A172 (cell line): ENCODE measurements at regions not wholly inside any gene's neighbourhood (a gene's known extent, or its start where the extent isn't known, plus 50 kb on each side); places are given as distances from the start of the nearest gene placed in this dataset.

Experiments used
- DNase-seq: peaks from one replicate; pipeline ENCODE4 v3.0.0-alpha.2; 2015; ENCODE audit warnings: low spot score

DNA sequence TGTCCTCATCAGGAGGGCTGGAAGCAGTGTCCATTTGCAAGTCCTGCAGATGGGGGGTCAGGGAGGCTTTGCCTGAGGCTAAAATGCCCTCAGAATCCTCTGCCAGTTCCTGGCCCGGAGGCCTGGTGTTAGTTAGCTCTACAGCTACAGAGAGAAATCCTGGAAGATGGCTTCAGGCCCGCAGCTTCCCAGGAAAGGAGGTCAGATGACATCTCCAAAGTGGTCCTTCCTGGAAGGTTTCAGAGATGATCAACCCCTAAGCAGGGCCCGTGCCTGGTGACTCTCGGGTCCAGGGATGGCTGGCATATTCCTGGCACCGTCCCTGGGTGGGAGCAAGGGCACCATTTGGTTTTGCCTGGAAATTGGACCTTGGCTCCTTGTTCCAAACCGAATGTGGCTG, 959.1 kb downstream of the BRD1 start:
- DNase-seq, result no peak

DNA sequence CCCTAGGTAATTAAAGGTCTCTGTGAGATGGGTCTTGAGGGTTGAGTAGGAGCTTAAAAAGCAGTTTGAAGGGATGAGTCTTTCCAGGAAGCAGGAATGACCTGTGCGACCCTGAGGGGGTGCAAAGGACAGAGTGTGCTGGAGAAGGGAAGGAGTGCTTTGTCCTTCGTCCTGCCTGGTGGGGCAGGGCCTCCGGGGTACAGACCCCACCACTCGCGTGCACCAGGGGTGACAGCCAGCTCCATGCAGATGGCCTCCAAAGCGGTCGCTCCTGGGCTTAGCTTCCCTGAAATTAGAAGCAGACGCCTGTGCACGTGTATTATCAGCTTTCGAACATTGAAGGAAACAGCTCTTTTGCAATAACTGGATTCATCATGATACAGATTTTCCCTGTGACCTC, 959.8 kb downstream of the BRD1 start:
- DNase-seq, result no peak

DNA sequence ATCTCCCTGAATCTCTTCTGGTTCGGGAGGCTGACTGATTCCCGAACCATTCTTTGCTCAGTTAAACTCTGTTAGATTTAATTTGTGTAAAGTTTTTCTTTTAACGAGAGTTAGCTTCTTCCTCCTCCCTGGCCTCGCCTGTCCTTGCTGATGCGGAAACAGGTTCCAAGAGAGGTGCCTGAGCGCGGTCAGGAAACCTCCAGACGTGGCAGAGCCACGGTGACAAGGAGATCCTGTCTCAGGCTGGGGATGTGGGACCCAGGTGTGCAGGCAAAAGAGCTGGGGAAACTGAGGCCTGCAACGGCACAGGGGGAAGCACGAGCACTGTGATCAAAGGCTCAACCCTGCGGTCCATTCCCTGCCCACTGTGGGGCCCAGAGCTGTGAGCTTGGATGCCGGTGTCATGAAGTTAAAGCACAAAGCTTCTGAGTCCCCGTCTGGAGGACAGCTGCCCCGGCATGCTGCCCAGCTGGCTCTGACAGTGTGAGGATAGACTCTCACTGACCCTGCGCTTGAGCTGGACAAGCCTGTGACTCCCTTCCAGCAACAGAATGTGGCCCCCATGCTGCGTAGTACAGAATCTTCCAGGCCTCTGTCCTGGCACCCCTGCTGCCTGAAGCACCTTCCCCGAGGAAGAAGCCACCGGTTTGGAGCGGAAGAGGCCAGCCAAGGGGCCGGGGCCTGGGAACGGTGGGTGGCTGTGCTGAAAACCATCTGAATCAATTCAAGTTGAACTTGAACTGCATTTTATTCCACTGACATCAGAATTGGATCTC, 960.6 kb downstream of the BRD1 start:
- DNase-seq, result no peak

DNA sequence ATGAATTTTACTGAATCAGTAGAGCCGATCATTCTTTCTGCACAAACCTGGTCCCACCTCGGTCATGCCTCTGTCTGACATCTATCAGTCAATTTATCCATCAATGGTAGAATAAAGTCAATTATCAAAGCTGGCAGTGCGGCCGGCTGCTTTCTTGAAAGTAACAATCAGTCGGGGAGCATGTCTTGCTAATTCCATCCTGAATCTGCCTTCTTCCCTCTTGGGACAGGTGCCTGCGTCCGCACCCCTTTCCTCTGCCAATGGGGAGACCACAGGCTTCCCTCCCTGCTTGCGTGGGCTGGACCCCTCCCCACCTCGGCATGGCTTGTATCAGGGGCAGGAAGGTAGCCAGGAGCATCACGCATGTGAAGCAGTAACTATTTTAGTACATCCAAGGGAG, 962.9 kb downstream of the BRD1 start:
- DNase-seq, result no peak

DNA sequence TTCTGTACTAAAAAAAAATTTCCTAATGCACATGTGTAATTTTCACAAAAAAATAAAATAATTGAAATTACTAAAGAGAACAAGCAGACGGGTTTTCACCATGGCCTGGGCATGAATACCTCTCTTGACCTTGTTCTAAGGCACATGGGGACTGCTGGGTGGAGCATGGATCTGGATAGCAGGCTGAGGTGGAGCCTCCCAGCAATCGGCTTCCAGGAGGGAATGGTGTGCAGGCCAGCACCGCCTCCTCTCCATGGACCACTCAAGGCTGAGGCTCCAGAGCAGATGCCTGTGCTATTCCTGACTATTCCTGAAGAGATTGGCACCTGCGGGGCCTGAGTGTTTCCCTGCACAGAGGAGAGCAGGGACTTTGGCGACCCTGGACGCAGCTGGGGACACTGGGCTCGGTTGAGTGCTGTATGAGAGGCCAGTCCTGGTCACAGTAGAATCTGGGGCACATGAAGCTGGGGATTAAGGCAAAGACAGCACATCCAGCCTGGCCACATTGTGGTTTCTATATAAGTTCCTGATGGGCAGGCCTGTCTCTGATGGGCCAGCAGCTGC, 963.6 kb downstream of the BRD1 start:
- DNase-seq, result no peak

DNA sequence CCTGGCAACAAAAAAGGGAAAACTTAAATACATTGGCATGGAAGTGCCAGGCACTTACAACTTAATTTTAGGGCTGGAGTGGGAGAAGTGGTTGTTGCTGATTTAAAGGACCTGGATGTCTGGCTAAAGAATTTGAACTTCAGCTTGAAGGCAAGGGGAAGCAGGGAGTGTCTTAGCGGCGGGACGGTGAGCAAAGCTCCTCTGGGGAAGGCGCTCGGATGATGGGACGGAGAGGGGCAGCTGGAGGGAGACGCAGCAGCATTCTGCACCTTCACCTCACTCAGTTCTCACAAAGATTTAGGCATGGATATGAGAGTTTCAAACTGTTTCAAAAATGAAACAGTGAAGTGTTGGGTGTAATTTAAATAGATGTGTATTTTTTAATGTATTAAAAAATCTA, 967.1 kb downstream of the BRD1 start:
- DNase-seq, result no peak

DNA sequence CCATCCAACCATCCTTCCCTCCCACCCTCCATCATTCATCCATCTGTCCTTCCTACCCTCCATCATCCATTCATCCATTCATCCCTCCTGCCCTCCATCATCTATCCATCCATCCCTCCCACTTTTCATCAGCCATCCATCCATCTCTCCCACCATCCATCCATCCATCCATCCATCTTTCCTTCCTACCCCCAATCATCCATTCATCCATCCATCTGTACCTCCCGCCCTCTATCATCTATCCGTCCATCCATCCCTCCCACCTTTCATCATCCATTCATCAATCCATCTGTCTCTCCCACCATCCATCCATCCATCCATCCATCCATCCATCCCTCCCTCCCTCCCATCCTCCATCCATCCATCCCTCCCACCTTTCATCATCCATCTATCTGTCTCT, 968.8 kb downstream of the BRD1 start:
- no peak for DNase-seq

DNA sequence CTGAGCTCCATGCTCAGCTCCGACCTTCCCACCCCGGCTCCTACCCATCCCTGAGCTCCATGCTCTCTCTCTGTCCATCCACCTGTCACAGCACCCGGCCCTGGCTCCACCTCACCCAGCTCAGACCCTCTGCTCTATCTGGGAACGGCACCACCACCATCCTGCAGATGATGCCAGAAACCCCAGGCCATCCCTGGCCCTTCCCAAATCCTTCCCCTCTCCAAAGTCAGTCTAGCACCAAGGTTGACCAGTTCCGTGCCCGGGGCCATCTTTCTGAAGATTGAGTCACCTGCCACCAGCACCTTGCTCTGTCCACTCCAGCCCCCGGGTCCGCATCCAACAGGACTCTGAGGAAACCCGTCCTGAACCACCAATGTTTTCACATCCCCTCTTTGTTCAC, 969.6 kb downstream of the BRD1 start:
- DNase-seq, result no peak

DNA sequence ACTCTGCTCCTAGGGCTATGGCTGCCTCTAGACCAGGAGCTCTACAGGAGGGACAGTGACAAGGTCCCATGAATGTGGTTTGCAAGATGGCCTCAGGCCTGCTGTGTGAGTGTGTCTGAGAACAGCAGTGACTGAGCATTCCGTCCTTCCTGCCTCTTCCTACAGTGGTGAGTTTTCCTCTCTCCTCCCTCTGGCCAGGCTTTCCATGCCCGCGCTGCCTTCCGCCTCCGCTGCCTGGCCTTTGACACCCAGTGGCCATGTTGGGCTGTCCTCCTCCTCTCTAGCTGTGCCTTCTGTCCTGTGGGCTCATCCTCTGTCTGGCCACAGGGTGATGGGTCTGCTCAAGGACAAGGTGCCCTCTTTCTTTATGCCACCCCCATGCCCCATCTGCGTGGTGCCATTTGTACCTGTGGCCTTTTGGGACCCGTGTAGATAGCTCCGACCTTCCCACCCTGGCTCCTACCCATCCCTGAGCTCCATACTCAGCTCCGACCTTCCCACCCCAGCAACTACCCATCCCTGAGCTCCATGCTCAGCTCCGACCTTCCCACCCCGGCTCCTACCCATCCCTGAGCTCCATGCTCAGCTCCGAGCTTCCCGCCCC, 970.4 kb downstream of the BRD1 start:
- no peak for DNase-seq

DNA sequence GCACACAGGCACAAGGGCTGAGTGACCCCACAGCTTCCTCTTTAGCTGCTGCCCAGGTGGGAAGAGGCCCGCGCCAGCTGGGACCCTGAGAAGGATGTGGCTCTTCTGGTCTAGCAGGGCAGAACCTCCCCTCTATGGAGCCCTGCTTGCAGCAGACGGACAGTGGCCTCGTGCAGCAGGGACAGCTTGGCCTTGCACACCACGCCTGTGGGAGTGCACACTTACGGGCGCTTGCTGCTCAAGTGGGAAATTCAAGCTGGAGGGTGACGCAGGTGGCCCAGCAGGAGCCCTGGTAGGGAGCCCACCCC, 971.4 kb downstream of the BRD1 start:
- DNase-seq, result no peak

DNA sequence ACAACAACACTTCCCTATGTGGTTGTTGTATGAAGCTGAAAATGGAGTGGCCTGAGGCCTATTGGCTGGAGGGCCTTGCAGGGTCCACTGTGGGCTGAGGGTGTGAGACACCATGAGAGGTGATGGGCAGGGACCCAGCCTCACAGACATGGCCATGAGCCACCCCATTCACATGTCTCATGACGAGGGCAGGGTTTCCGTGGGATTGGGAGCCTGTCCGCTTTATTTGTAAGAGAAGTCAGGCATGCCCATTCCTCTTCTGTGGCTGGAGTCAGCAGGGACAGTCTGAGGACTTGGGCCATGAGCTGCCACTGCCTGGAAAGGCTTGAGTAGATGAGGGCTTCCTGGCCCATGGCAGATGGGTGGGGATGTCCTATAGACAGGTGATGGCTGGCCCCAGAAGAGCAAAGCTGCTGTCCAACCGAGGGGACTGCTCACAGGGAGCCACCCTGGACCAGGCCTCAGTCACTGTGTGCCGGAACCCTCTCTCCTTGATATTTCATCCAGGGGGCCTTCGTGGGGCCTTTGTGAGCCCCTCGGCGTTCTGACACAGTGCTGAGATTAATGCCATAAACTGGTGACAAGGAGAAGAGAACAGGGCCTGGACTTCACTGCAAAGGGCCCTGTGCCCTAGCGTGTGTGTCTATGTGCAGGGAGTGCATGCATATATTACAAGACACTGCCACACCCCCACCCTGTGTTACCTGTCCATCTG, 971.9 kb downstream of the BRD1 start:
- DNase-seq, result no peak

DNA sequence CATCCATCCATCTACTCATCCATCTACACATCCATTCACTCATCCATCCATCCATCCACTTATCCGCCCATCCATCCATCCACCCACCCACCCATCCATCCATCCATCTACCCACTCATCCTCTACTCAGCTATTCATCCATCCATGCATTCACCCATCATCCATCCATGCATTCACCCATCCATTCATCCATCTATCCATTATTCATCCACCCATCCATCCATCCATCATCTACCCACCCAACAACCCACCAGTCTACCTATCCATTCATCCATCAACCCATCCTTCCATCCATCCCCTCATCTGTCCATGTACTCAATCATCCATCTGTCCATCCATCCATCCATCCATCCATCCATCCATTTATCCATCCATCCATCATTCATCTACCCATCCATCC, 972.7 kb downstream of the BRD1 start:
- no peak for DNase-seq

DNA sequence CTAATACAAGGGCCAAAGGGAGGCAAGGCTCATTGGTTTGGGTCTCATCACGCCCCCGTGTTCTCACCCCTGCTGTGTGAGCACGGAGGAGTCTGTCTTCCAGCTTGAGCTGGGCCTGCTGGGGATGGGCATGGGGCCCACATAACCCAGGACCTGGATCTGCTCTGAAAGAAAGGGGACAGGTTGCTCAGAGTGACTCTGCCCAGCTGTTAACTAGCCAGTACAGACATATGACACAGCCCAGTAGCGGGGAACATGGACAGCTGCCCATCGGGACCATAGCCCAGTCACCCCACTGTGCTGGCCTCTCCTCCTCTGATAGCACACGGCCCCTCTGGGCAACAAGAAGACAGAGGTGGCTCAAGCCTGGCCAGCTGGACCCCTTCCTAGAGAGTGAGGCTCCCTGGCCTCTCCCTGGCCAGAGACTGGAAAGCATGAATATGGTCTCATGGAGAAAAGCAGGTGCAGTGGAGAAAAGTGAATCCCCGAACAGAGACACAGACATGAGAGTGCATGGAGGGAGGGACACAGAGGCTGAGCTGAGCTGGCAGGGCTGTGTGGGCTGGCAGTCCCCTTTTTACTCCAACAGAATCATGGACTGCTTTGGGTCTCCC, 973.9 kb downstream of the BRD1 start:
- DNase-seq, result no peak

DNA sequence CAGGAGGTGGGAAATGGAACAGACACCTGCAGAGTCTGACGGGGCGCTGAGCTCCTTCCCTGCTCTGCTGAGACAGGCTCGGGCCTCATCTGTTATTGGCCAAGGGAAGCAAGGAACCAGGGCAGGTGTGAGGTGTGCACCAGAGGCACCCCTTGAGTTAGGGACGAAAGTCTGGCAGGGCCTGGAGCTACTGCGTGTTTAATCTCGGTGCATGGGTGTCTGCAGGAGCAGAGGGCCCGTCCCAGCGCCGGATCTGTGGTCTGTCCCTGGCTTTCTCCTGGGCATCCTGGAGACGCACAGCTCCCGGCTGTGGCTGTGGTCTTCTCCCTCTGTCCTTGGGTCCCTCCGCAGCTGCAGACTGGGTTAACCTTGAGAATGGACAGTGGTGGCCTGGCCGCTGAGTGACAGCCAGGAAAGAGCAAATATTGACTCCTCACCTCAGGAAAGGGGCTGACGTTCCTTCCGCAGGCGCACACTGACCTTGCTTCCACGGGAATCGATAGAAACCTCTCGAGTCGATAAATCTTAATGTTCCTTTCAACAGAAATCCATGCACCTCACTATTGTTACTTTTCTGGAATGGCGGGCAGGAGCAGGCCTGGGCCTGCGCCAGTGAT, 975.6 kb downstream of the BRD1 start:
- DNase-seq, result no peak

DNA sequence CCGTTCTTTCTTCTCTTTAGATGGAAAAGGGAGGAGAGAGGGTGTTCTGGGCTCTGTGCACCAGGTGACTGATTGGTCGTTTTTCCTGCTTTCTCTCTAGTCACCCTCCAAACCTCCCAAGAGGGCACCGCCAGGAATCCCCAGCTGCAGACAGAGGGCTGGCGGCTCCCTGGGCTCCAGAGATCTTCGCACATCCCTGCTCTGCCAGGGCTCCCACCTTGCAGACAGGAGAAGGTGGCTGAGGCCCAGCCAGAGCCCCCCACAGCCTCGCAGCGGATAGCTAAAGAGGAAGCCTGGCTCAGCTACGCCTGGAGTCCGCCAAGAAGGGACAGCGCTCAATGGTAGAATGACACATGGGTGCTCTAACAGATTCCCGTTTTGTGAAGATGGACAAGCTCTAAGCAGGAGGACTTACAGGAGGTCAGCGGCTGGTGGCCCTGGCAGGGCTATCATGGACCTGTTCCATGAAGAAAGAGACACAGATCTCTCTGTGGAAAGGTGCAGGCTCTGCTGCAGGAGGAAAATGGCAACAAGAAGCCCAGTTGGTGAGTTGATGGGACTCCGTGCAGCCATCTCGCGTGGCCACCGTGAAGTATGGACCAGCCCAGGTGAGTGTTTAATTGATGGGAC, 976.9 kb downstream of the BRD1 start:
- DNase-seq, result no peak

DNA sequence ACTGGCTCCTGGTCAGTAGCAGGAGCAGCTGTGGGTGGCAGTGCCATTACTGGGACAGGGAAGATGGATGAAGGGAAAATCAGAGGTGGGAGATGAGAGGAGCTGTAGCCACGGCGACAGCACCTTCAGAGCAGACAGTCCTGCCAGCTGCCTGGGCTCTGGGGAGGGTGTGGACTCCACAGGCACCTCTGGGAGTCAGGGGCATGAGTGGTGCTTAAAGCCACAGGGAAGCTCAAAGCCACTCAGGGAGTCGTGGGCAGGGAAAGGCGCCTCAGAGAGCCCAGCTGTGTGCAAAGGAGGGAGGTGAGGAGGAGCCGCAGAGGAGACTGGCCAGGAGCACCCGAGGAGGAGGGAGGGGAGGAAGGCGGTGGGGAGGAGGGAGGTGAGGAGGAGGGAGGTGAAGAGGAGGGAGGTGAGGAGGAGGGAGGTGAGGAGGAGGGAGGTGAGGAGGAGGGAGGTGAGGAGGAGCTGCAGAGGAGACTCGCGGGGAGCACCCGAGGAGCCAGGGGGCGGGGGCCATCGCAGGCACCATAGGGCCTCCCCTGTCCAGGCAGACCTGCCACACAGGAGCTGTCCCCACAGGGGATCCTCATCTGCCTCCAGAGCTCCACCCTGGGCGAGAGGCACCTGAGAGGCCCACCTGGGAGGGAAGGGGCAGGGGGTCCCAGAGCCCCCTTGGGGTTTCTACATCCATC, 977.6 kb downstream of the BRD1 start:
- DNase-seq, result no peak

DNA sequence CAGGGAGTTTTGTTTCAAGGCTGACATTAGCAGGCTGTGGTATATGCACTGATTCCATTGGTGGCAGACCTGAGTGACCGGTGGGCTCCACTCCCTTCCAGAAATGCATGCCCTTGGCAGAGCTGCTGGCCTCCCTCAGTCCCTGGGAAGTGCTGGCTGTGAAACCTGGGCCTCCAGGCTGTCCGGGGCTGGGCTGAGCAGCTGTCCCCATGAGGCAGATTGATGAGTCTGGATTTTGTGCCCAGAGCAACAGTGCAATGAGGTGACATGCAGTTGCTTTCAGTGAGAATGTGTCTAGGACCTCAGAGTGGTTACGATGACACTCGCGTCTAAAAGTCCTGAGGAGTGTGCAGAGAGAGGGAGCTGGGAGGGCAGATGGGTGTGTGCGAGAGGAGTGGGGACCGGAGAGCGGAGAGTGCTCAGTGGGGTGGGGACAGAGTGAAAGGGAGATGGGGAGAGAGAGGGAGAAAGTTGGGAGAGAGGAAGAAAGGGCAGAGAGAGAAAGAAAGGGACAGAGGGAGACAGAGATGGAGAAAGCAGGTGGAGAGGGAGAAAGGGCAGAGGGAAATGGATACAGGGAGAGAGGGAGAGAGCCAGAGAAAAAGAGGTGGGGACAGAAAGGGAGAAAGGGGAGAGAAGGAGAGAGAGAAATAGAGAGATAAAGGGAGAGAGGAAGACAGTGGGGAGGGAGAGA, 978.3 kb downstream of the BRD1 start:
- no peak for DNase-seq

DNA sequence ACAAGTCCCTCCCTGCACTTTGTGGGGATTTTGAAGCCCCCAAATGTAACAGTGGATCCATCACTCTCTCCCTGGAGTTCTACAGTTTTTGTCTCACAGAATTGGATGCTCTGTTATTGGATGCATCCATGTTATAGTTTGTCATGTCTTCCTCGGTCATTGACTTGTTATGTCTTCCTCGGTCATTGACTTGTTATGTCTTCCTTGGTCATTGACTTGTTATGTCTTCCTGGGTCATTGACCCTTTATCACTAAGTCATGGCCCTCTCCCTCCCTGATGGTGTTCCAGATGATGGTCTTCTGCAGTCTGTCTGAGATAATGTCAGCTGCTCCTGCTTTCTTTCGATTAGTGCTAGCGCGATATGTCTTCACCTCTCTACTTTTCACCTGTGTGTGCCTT, 981.5 kb downstream of the BRD1 start:
- DNase-seq, result no peak

DNA sequence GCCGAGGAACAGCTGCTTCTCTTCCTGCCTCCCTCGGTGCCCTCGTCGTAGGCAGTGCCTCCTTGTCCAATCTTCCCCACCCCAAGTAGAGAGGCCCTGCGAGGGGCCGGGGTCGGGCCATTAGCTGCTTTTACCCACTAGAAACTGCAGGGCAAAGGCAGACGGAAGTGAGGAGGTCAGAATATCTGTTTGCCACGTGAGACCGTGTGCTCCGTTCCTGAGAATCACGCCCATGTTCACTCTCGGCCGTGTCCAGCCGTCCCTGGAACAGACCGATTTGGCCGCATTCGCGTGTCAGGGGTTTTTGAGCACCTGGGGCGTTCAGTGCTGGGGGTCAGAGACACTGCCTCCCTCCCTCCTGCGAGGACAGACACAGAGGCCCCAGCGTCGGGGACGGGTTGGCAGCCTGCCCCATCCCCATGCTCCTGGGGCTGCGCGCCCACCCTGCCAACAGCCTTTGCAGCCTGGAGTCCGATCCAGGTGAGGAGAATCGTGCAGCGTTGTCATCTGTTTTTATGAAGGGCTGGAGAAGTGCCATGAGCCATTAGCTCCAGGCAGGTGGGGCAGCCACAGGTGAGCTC, 982.2 kb downstream of the BRD1 start:
- no peak for DNase-seq

DNA sequence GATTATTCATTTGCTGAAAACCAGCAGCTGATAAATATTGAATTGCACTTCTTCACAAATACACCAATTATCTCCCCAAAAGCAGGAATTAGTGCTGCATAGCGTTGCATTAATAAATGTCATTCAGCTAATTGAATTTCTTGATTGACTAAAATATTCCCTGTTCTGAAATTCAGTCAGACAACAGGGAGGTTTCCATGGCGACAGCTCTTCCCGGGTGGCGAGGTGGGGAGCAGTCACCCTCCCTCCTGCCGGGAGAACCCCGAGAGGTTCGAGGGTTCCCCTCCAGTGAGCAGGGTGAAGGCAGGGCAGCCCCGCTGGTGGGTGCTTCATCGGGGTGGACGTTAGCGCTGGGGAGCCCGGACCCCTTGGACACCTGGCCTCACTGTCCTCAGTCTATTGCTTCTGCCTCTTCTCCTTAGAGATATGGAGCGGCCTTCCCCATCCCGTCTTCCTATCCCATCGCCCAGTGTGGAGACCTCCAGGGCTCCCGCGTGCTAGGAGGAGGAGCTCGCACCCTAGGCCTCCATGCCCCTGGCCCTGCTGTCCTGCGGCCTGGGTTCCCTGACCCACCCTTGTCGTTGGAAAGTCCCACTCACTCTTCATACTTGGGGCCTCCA, 983.5 kb downstream of the BRD1 start:
- DNase-seq, result no peak
